ENCODE measurements at regions not wholly inside any gene's neighbourhood (a gene's known extent, or its start where the extent isn't known, plus 50 kb on each side); places are given as distances from the start of the nearest gene placed in this dataset.

- no peak for TF ChIP-seq CTCF (IDR thresholded peaks at IDR 0.05)
- TF ChIP-seq EZH2 (IDR thresholded peaks at IDR 0.05), result no peak
- TF ChIP-seq EZH2phosphoT487 (IDR thresholded peaks at IDR 0.05), result no peak
Measured at GRCh38 chr4:104123021-104123420, 371.7 kb downstream of the CXXC4 start.

Measured in neural progenitor cell (in vitro differentiated cells).